Tibial artery (tissue), 4 donors: ENCODE measurements at regions not wholly inside any gene's neighbourhood (a gene's known extent, or its start where the extent isn't known, plus 50 kb on each side); places are given as distances from the start of the nearest gene placed in this dataset.

Experiments
- DNase-seq, 2 donors: peaks; one replicate each; pipeline ENCODE4 v3.0.0-alpha.2; 2019
- H3K27ac ChIP-seq, 2 donors: fragments of 200-600 bp; sonication (generic) in 1 of 2; 1 replicate in 1 of 2; 2 replicates in 1 of 2; pipeline ENCODE4 v1.5.1; 2018 to 2019; ENCODE audit warnings: mild to moderate bottlenecking in 1 of 2
- H3K27me3 ChIP-seq, 2 donors: fragments of 200-600 bp; sonication (generic) in 1 of 2; one replicate each; pipeline versions ENCODE4 v1.5.1 to v1.6.0; 2016 to 2019
- H3K36me3 ChIP-seq, 3 donors: fragments of 200-600 bp; sonication (generic) in 2 of 3; one replicate each; pipeline ENCODE4 v1.5.1; 2016 to 2019; ENCODE audit warnings: mild to moderate bottlenecking in 2 of 3
- H3K4me1 ChIP-seq, 4 donors: fragments of 200-600 bp; sonication (generic) in 2 of 4; 1 replicate in 3 of 4; 2 replicates in 1 of 4; pipeline ENCODE4 v1.5.1; 2016 to 2019
- H3K4me3 ChIP-seq, 2 donors: fragments of 200-600 bp; sonication (generic) in 1 of 2; 1 replicate in 1 of 2; 2 replicates in 1 of 2; pipeline ENCODE4 v1.5.1; 2018 to 2019; ENCODE audit warnings: mild to moderate bottlenecking in 2 of 2
- H3K9me3 ChIP-seq, 3 donors: fragments of 200-600 bp; sonication (generic) in 1 of 3; one replicate each; pipeline ENCODE4 v1.5.1; 2016 to 2019
- intact Hi-C: fragments of 100-400 bp; cut with DNase I; formaldehyde crosslinking; loops from one replicate; pipeline ENCODE4 v1.15.0; 2023; ENCODE audit warnings: low total_unique reads
- TF ChIP-seq, protein P1 (sequence below), 2 experiments: fragments of 200-600 bp in 1 of 2; fragments of 450-650 bp in 1 of 2; IDR thresholded peaks; one replicate each; pipeline ENCODE4 v1.5.1; 2017 to 2019; ENCODE audit warnings: antibody characterized with exemption in 2 of 2, mild to moderate bottlenecking in 1 of 2, moderate library complexity in 1 of 2

DNA sequence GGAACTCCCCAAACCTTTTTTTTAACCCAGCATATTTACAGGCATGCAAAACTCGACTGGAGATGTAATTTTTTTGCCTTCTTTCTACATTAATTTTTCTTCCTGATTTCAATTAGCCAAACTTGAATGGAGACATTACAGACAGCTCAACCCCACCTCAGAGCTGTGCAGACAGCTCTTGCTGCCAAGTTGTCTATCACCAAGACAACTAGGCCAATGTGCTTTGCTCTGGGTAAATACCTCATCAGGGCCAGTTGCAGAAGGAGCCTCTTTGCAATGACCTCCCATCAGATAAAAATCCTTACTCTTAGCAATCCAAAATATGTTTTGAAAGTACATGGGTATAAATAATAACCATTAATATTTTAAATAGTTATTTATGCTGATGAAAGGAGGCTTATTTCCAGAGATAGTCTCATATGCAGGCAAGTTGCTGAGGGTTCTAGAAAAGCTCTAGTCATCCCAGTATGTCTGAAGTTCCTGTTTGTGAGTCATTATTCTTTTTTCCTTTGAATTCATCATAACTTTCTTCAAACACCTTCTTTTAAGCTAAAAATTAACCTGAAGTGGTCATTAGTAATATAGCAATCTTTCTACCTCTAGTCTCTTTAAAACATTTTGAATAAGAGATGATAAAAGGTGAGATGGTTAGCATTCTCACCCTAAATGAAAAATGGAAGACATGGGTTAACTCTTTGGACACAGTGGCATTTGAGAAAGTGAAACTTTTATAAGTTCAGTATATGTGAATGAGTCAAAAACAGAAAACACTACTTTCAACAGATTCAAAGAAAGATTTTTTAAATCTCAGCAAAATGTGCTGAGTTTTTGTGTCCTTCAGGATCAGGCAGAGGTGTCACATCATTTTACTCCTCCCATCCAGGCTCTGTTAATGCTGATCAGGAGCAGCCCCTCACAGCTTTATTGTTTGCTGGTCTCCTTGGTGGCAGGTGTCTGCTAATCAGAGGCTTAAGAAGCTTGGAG is 475.5 kb upstream of the FGF16 start:
- Histone ChIP-seq H3K4me1 (peaks cover 0 to 57% (median 2%) of the 10 kb centered on the region in 4 donors), H3K36me3 (no peaks in the 10 kb centered on the region), H3K4me3 (no peak overlapping the region), H3K27me3 (no peaks in the 10 kb centered on the region), H3K9me3 (no peaks in the 10 kb centered on the region), H3K27ac (peak overlapping the region; percentile 47 to 69)
- intact Hi-C loops: no loop called here
- DNase-seq: no peak
- TF ChIP-seq, protein P1, sequence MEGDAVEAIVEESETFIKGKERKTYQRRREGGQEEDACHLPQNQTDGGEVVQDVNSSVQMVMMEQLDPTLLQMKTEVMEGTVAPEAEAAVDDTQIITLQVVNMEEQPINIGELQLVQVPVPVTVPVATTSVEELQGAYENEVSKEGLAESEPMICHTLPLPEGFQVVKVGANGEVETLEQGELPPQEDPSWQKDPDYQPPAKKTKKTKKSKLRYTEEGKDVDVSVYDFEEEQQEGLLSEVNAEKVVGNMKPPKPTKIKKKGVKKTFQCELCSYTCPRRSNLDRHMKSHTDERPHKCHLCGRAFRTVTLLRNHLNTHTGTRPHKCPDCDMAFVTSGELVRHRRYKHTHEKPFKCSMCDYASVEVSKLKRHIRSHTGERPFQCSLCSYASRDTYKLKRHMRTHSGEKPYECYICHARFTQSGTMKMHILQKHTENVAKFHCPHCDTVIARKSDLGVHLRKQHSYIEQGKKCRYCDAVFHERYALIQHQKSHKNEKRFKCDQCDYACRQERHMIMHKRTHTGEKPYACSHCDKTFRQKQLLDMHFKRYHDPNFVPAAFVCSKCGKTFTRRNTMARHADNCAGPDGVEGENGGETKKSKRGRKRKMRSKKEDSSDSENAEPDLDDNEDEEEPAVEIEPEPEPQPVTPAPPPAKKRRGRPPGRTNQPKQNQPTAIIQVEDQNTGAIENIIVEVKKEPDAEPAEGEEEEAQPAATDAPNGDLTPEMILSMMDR (IDR thresholded peaks at IDR 0.05): no peak

DNA sequence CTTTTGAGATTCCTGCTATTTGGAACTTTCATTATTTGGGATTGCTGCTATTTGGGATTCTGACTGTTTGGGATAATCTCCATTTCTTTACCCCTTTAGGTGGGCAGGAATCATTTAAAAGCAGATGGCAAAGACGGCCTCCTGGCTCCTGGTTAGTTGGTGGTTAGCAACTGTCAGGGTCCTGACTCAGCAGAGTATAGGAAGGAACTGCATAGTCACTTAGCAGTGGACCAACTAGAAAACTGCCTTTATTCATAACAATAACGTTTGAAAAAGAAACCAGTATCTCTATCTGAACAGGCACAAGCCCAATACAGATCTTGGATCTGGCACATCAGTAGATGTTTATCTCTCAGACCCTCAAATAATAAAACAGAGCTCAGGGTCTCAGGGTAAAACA is 469.7 kb upstream of the FGF16 start:
- Histone ChIP-seq H3K27ac (no peak overlapping the region), H3K4me3 (no peak overlapping the region), H3K9me3 (no peaks in the 10 kb centered on the region), H3K36me3 (no peaks in the 10 kb centered on the region), H3K27me3 (no peaks in the 10 kb centered on the region), H3K4me1 (peaks cover 0 to 43% (median 0%) of the 10 kb centered on the region in 4 donors)
- TF ChIP-seq, protein P1 (IDR thresholded peaks at IDR 0.05): no peak
- DNase-seq: no peak
- intact Hi-C loops: no loop called here

DNA sequence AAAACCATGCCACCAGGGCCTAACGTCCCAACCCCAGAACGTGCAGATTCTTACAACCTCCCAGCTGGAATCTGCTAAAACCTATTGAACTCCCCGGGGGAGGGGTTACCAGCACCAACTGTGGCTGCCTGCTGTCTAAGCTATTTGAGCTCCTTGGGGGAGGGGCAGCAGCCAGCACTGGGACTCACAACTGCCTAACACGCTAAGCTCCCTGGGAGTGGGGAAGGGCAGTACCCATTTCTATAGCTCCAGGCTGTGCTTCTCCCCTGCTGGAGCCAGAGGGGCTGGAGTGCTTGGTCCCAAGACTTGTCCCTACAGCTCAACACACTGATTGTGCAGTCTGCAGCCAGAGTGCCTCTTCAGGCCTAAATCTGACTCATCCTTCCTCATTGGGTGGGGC is 459.8 kb upstream of the FGF16 start:
- Histone ChIP-seq H3K4me1 (no peaks in the 10 kb centered on the region), H3K36me3 (no peaks in the 10 kb centered on the region), H3K27ac (no peak overlapping the region), H3K9me3 (peaks cover 0 to 21% (median 7%) of the 10 kb centered on the region in 3 donors), H3K27me3 (no peaks in the 10 kb centered on the region), H3K4me3 (no peak overlapping the region)
- no peak for DNase-seq
- intact Hi-C loops: no loop called here
- TF ChIP-seq, protein P1 (IDR thresholded peaks at IDR 0.05): no peak

DNA sequence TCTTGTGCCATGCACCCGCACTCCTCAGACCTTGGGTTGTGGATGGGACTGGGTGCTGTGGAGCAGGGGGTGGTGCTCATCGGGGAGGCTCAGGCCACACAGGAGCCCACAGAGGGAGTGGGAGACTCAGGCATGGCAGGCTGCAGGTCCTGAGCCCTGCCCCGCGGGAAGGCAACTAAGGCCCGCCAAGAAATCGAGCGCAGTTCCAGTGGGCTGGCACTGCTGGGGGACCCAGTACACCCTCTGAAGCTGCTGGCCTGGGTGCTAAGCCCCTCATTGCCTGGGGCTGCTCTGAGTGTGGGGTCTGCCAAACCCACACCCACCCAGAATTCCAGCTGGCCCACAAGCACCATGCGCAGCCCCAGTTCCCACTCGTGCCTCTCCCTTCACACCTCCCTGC is 450.5 kb upstream of the FGF16 start:
- DNase-seq: no peak
- Histone ChIP-seq H3K9me3 (no peaks in the 10 kb centered on the region), H3K4me1 (peaks cover 0 to 12% (median 0%) of the 10 kb centered on the region in 4 donors), H3K4me3 (no peak overlapping the region), H3K27me3 (no peaks in the 10 kb centered on the region), H3K27ac (no peak overlapping the region), H3K36me3 (no peaks in the 10 kb centered on the region)
- TF ChIP-seq, protein P1 (IDR thresholded peaks at IDR 0.05): no peak
- intact Hi-C loops: no loop called here

DNA sequence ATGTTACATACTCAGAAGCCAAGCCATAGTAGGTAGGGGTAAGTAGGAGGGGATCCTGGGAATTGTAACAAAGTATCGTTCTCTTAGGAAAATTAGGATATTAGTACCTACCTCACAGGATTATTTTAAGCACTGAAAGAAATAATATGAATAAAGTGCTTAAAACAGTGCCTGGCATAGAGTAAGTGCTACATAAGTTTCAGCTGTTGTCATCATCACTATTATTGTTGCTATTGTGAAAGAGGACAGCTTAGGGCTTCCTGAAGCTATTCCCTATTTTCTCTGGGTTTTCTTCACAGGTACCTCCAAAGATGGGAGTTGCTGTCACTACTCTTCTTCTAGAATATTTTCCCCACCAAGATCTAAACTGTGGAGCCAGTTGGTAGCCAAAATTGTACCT is 443.7 kb upstream of the FGF16 start:
- TF ChIP-seq, protein P1 (IDR thresholded peaks at IDR 0.05): no peak
- peaks cover 0 to 37% (median 2%) of the 10 kb centered on the region in 4 donors for H3K4me1 ChIP-seq
- no peak for DNase-seq
- intact Hi-C loops: no loop called here
- no peak overlapping the region for H3K4me3 ChIP-seq
- H3K36me3 ChIP-seq: no peaks in the 10 kb centered on the region
- H3K27ac ChIP-seq: peak overlapping the region; percentile 17 to 60
- H3K9me3 ChIP-seq: no peaks in the 10 kb centered on the region
- H3K27me3 ChIP-seq: no peaks in the 10 kb centered on the region
